HG02943 (cell line): ENCODE measurements at regions not wholly inside any gene's neighbourhood (a gene's known extent, or its start where the extent isn't known, plus 50 kb on each side); places are given as distances from the start of the nearest gene placed in this dataset.

ENCODE experiments used
- ATAC-seq: cut with Tn5 transposase; IDR thresholded peaks from one replicate; pipeline ENCODE4 v1.9.1; 2021; ENCODE audit warnings: mild to moderate bottlenecking, low read depth, moderate library complexity; ENCODE audit not compliant: unreplicated experiment

- no peak for ATAC-seq
These were observed 266.8 kb downstream of the MTRR start for GRCh38 chr5:8135742-8136141.

- ATAC-seq: no peak
These were observed 267.3 kb downstream of the MTRR start for GRCh38 chr5:8136271-8136670.

GRCh38 chr5:8137941-8138550, 269.1 kb downstream of the MTRR start:
- no peak for ATAC-seq

- ATAC-seq: no peak
These were observed 269.9 kb downstream of the MTRR start for GRCh38 chr5:8138884-8139283.

- no peak for ATAC-seq
These were observed 281.8 kb downstream of the MTRR start for GRCh38 chr5:8150791-8151190.

- no peak for ATAC-seq
These were observed 287.8 kb downstream of the MTRR start for GRCh38 chr5:8156706-8157105.

GRCh38 chr5:8157320-8157822, 288.4 kb downstream of the MTRR start:
- no peak for ATAC-seq

- no peak for ATAC-seq
These were observed 307.2 kb downstream of the MTRR start for GRCh38 chr5:8176101-8176693.

- peak; percentile 74 for ATAC-seq
These were observed 315.6 kb downstream of the MTRR start for GRCh38 chr5:8184455-8185063.

- ATAC-seq: no peak
These were observed 316.9 kb downstream of the MTRR start for GRCh38 chr5:8185852-8186251.

GRCh38 chr5:8188874-8189565, 320.1 kb downstream of the MTRR start:
- ATAC-seq: no peak

- no peak for ATAC-seq
These were observed 323.9 kb downstream of the MTRR start for GRCh38 chr5:8192840-8193239.

- ATAC-seq: no peak
These were observed 327.1 kb downstream of the MTRR start for GRCh38 chr5:8196061-8196460.

GRCh38 chr5:8208307-8208706, 339.4 kb downstream of the MTRR start:
- no peak for ATAC-seq

- no peak for ATAC-seq
These were observed 340.6 kb downstream of the MTRR start for GRCh38 chr5:8209500-8209899.

GRCh38 chr5:8213701-8214240, 344.8 kb downstream of the MTRR start:
- no peak for ATAC-seq

- ATAC-seq: no peak
These were observed 348.0 kb downstream of the MTRR start for GRCh38 chr5:8216921-8217320.

GRCh38 chr5:8226148-8226547, 357.2 kb downstream of the MTRR start:
- no peak for ATAC-seq

GRCh38 chr5:8227112-8227511, 358.2 kb downstream of the MTRR start:
- no peak for ATAC-seq

- ATAC-seq: no peak
These were observed 360.6 kb downstream of the MTRR start for GRCh38 chr5:8229551-8229950.

GRCh38 chr5:8230868-8231267, 361.9 kb downstream of the MTRR start:
- no peak for ATAC-seq
